Large intestine (tissue), 3 donors: ENCODE measurements at regions not wholly inside any gene's neighbourhood (a gene's known extent, or its start where the extent isn't known, plus 50 kb on each side); places are given as distances from the start of the nearest gene placed in this dataset.

Source experiments
- DNase-seq, 2 donors: peaks; one replicate each; pipeline versions ENCODE4 v3.0.0 to v3.0.0-alpha.2; 2013
- H3K27ac ChIP-seq: one replicate; pipeline ENCODE4 v1.5.1; 2013; ENCODE audit warnings: low read length
- H3K27me3 ChIP-seq: 2 replicates; pipeline ENCODE4 v1.6.1; 2013; ENCODE audit warnings: low read length; ENCODE audit not compliant: control insufficient read depth, insufficient read depth
- H3K36me3 ChIP-seq: 2 replicates; pipeline ENCODE4 v1.6.1; 2013; ENCODE audit warnings: low read length; ENCODE audit not compliant: control insufficient read depth, insufficient read depth
- H3K4me1 ChIP-seq: one replicate; pipeline ENCODE4 v1.6.1; 2013; ENCODE audit warnings: low read length; ENCODE audit not compliant: control insufficient read depth, insufficient read depth
- H3K4me3 ChIP-seq: one replicate; pipeline ENCODE4 v1.5.1; 2013; ENCODE audit warnings: low read length
- H3K9me3 ChIP-seq: one replicate; pipeline ENCODE4 v1.6.1; 2013; ENCODE audit warnings: mild to moderate bottlenecking, low read depth, low read length, moderate library complexity; ENCODE audit not compliant: control insufficient read depth
- WGBS: methylation state at CpG from one replicate; pipeline ENCODE4 v1.1.5; 2013; ENCODE audit warnings: low lambda C conversion rate; ENCODE audit not compliant: insufficient coverage; 5-methylcytosine and 5-hydroxymethylcytosine counted together

DNA sequence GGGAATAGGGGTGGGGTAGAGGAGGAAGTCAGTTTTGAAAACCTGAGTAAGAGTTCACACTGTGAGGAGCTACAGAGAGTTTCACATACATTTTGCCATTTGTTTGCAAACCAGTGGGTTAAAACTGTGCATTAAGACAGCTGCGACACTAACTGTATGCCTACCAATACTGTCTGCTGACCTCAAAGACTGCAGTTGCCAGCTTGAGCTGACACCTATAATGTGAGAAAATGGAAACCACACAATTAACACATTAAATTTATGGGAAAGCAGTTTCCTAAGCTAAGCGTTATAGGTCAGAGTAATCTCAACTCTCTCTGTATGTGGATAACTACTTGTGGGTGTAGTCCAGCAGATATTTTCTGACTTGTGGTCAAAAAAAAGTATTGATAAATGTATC lies 756.6 kb upstream of the GCFC2 start:
- H3K4me3 ChIP-seq, result no peak overlapping the region
- 100% methylated on average over 1 of the region's 2 CpGs for WGBS
- no peaks in the 10 kb centered on the region for H3K4me1 ChIP-seq
- no peaks in the 10 kb centered on the region for H3K9me3 ChIP-seq
- no peaks in the 10 kb centered on the region for H3K27me3 ChIP-seq
- no peaks in the 10 kb centered on the region for H3K36me3 ChIP-seq
- no peak for DNase-seq
- H3K27ac ChIP-seq, result no peak overlapping the region

- Histone ChIP-seq H3K9me3 (no peaks in the 10 kb centered on the region), H3K27ac (no peak overlapping the region), H3K36me3 (no peaks in the 10 kb centered on the region), H3K27me3 (no peaks in the 10 kb centered on the region), H3K4me3 (no peak overlapping the region), H3K4me1 (no peaks in the 10 kb centered on the region)
- 100% methylated on average over 1 of the region's 2 CpGs for WGBS
- DNase-seq, result no peak
These were observed 753.6 kb upstream of the GCFC2 start for GRCh38 chr2:76464310-76464709.

- DNase-seq, result no peak
- Histone ChIP-seq H3K4me3 (no peak overlapping the region), H3K4me1 (no peaks in the 10 kb centered on the region), H3K36me3 (no peaks in the 10 kb centered on the region), H3K27ac (no peak overlapping the region), H3K9me3 (no peaks in the 10 kb centered on the region), H3K27me3 (no peaks in the 10 kb centered on the region)
- WGBS, result 100% methylated on average over 2 of the region's 4 CpGs
These were observed 750.7 kb upstream of the GCFC2 start for GRCh38 chr2:76461431-76461830.

GRCh38 chr2:76455910-76456309 lies 745.2 kb upstream of the GCFC2 start:
- H3K9me3 ChIP-seq, result no peaks in the 10 kb centered on the region
- no peaks in the 10 kb centered on the region for H3K27me3 ChIP-seq
- no peak for DNase-seq
- H3K27ac ChIP-seq, result no peak overlapping the region
- WGBS, result no CpG with 5 or more reads among the region's 2 CpGs
- H3K4me3 ChIP-seq, result no peak overlapping the region
- H3K4me1 ChIP-seq, result no peaks in the 10 kb centered on the region
- no peaks in the 10 kb centered on the region for H3K36me3 ChIP-seq

DNA sequence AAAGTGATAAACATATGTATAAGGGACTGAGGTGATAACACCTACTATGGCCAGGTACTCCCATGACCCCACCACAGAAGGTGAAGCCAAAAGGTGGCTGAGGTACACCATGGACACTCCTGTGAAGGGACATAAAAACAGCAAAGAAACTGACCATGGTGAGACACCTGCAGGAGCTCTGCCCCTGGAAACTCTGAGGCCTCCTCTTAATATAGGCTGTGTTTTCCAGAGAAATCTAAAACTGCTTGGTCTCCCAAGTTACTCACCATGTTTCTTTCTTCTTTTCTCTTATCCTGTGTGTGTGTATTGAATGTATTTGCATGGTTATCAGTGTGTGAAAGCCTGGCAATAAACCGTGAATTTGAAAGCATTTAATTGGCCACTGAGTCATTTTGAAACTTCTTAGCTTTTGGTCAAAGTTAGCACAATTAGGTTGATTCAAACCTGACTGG lies 739.3 kb upstream of the GCFC2 start:
- no peak for DNase-seq
- Histone ChIP-seq H3K27ac (no peak overlapping the region), H3K4me3 (no peak overlapping the region), H3K27me3 (no peaks in the 10 kb centered on the region), H3K36me3 (no peaks in the 10 kb centered on the region), H3K9me3 (no peaks in the 10 kb centered on the region), H3K4me1 (no peaks in the 10 kb centered on the region)
- no CpG with 5 or more reads among the region's 1 CpG for WGBS

DNA sequence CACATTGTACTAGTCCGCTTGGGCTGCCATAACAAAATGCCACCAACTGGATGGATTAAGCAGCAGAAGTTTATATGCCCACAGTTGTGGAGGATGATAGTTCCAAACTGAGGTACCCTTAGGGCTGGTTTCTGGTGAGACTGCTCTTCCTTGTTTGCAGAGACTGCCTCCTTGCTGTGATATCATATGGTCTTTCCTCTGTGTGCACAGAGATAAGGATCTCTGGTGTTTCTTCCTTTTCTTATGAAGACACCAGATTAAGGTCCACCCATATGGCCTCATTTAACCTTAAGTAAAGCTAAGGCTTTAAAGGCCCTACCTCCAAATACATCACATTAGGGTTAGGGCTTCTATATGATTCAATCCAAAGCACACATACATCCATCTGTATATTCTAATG lies 738.2 kb upstream of the GCFC2 start:
- H3K27ac ChIP-seq, result no peak overlapping the region
- no peak overlapping the region for H3K4me3 ChIP-seq
- no peaks in the 10 kb centered on the region for H3K27me3 ChIP-seq
- H3K9me3 ChIP-seq, result no peaks in the 10 kb centered on the region
- no CpG with 5 or more reads among the region's 1 CpG for WGBS
- H3K36me3 ChIP-seq, result no peaks in the 10 kb centered on the region
- no peak for DNase-seq
- H3K4me1 ChIP-seq, result no peaks in the 10 kb centered on the region

DNA sequence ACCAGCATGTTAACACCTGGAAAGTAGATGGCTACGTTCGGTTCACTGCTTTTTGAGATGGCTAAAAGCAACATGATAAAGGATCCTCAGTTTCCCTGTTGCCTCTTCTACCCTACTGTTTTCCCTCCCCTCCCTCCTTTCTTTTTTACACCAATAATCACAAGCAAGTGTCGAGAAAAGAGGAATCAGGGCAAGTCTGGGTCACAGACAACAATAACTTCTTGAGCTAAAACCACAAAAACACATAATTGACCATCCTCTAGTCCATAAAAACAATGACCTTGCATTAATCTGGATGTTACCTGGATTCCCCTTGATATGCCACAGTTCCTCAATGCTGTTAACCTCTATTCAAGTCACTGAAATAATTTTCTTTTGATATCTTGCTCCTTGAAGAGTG lies 736.6 kb upstream of the GCFC2 start:
- Histone ChIP-seq H3K4me1 (no peaks in the 10 kb centered on the region), H3K27ac (no peak overlapping the region), H3K9me3 (no peaks in the 10 kb centered on the region), H3K36me3 (no peaks in the 10 kb centered on the region), H3K27me3 (no peaks in the 10 kb centered on the region), H3K4me3 (no peak overlapping the region)
- 75% methylated on average over 2 of the region's 3 CpGs for WGBS
- no peak for DNase-seq

DNA sequence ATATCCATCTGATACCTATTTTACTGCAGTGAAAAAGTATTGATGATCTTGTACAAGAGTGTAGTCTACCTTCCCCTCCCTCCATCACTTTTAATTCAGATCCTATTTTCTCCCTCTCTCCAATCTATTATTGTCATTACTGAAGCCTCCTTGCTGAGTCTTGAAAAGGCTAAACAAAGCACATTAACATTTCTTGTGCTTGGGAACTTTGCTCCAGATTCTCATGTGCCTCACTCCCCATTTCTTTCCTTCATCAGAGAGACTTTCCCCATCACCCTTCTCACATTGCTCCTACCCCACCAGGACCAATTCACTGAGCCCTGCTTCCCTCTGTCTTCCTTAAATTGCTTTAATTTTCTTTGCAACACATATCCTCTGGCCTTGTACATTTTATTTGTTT lies 736.2 kb upstream of the GCFC2 start:
- Histone ChIP-seq H3K36me3 (no peaks in the 10 kb centered on the region), H3K27ac (no peak overlapping the region), H3K4me1 (no peaks in the 10 kb centered on the region), H3K27me3 (no peaks in the 10 kb centered on the region), H3K9me3 (no peaks in the 10 kb centered on the region), H3K4me3 (no peak overlapping the region)
- no peak for DNase-seq

DNA sequence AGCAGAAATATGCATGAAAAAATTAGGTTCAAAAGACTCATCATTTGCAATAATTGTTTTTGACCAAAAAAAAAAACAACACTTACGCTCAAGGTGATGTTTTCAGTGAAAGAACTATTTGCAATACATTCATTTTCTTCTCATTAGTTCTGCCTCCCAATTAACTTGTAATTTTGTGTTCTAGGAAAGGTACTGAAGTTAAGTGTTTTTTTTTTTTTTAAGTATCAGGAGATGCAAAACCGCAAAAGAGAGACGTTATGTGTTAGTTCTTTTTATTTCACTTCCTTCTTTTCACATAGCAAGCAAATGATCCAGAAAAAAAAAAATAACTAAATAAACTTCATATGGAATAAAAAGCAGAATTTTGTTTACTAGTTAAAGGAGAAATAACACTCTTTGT lies 735.2 kb upstream of the GCFC2 start:
- no peaks in the 10 kb centered on the region for H3K4me1 ChIP-seq
- H3K27ac ChIP-seq, result no peak overlapping the region
- H3K9me3 ChIP-seq, result no peaks in the 10 kb centered on the region
- H3K4me3 ChIP-seq, result no peak overlapping the region
- H3K27me3 ChIP-seq, result no peaks in the 10 kb centered on the region
- no peak for DNase-seq
- H3K36me3 ChIP-seq, result no peaks in the 10 kb centered on the region
- 75% methylated on average over 2 of the region's 3 CpGs for WGBS

GRCh38 chr2:76444732-76445131 lies 734.0 kb upstream of the GCFC2 start:
- WGBS, result no CpG with 5 or more reads among the region's 3 CpGs
- Histone ChIP-seq H3K36me3 (no peaks in the 10 kb centered on the region), H3K27ac (no peak overlapping the region), H3K4me3 (no peak overlapping the region), H3K27me3 (no peaks in the 10 kb centered on the region), H3K9me3 (no peaks in the 10 kb centered on the region), H3K4me1 (no peaks in the 10 kb centered on the region)
- no peak for DNase-seq

DNA sequence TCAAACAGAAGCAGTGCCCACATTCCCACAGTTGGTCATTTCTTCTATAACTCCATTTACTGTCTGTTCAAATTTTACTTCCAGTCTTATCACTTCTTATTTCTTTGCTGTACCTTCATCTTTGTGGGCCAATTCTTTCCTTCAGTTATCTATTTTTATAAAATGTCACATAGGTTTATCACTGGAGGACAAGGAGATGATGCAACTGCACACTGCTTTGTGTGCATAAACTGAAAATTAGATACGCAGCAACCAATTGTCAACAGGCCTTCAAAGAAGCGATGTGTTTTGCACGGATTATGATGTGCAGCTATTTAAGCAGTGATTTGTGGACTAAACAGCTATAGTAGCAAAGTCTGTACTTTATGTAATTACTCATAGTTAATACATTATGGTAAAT lies 726.8 kb upstream of the GCFC2 start:
- Histone ChIP-seq H3K27ac (no peak overlapping the region), H3K4me3 (no peak overlapping the region), H3K4me1 (no peaks in the 10 kb centered on the region), H3K27me3 (no peaks in the 10 kb centered on the region), H3K36me3 (no peaks in the 10 kb centered on the region), H3K9me3 (no peaks in the 10 kb centered on the region)
- WGBS, result 92% methylated on average over 3 of the region's 3 CpGs
- no peak for DNase-seq
